ENCODE measurements at regions not wholly inside any gene's neighbourhood (a gene's known extent, or its start where the extent isn't known, plus 50 kb on each side); places are given as distances from the start of the nearest gene placed in this dataset.
"Not testable (repeated sequence)": the region's sequence is repeated elsewhere in the genome, so short reads cannot be mapped to it uniquely, and the experiment has no call there.

GRCh38 chr3:161707253-161707652 lies 210.6 kb downstream of the OTOL1 start:
- H3K4me1 Mint-ChIP-seq; H3K27ac Mint-ChIP-seq; ATAC-seq; H3K36me3 Mint-ChIP-seq (ENCODE audit: low read depth); H3K27me3 Mint-ChIP-seq; intact Hi-C loops (cut with DNase I, micrococcal nuclease); POLR2A ChIA-PET; H3K9me3 Mint-ChIP-seq (ENCODE audit: low read depth); H3K4me3 Mint-ChIP-seq; DNase-seq: not testable (repeated sequence)
- CTCF ChIA-PET = interaction anchor here (0.7 kb wide), 1 partner anchor 307 kb away, joined by 3 read pairs; no protein-coding TSS in a partner anchor

- H3K36me3 Mint-ChIP-seq (ENCODE audit: low read depth) = no peaks in the 10 kb centered on the region
- intact Hi-C loops (cut with DNase I, micrococcal nuclease) = no loop called here
- ChIA-PET CTCF (no interaction called here), POLR2A (no interaction called here)
- no peak for DNase-seq
- ATAC-seq = no peak
- H3K4me3 Mint-ChIP-seq = no peak overlapping the region
- H3K27me3 Mint-ChIP-seq = no peaks in the 10 kb centered on the region
- no peaks in the 10 kb centered on the region for H3K4me1 Mint-ChIP-seq
- H3K27ac Mint-ChIP-seq = no peak overlapping the region
- H3K9me3 Mint-ChIP-seq (ENCODE audit: low read depth) = peaks cover 5% of the 10 kb centered on the region
These were observed 217.1 kb downstream of the OTOL1 start for GRCh38 chr3:161713731-161714130.

- ATAC-seq (no peak), DNase-seq (no peak)
- Mint-ChIP-seq H3K4me1 (no peaks in the 10 kb centered on the region), H3K9me3 (ENCODE audit: low read depth) (no peaks in the 10 kb centered on the region), H3K36me3 (ENCODE audit: low read depth) (no peaks in the 10 kb centered on the region), H3K27me3 (no peaks in the 10 kb centered on the region), H3K27ac (no peak overlapping the region), H3K4me3 (no peak overlapping the region)
- intact Hi-C loops (cut with DNase I, micrococcal nuclease) = no loop called here
- POLR2A ChIA-PET = no interaction called here
- CTCF ChIA-PET = no interaction called here
These were observed 235.4 kb downstream of the OTOL1 start for GRCh38 chr3:161731968-161732367.

GRCh38 chr3:161737171-161737570 lies 240.6 kb downstream of the OTOL1 start:
- Mint-ChIP-seq H3K9me3 (ENCODE audit: low read depth) (no peaks in the 10 kb centered on the region), H3K4me3 (no peak overlapping the region), H3K27ac (no peak overlapping the region), H3K4me1 (no peaks in the 10 kb centered on the region), H3K36me3 (ENCODE audit: low read depth) (no peaks in the 10 kb centered on the region), H3K27me3 (no peaks in the 10 kb centered on the region)
- POLR2A ChIA-PET = no interaction called here
- DNase-seq (no peak), ATAC-seq (no peak)
- CTCF ChIA-PET = no interaction called here
- intact Hi-C loops (cut with DNase I, micrococcal nuclease) = no loop called here

- ChIA-PET CTCF (no interaction called here), POLR2A (no interaction called here)
- intact Hi-C loops (cut with DNase I, micrococcal nuclease) = no loop called here
- H3K36me3 Mint-ChIP-seq (ENCODE audit: low read depth) = no peaks in the 10 kb centered on the region
- no peaks in the 10 kb centered on the region for H3K4me1 Mint-ChIP-seq
- no peaks in the 10 kb centered on the region for H3K9me3 Mint-ChIP-seq (ENCODE audit: low read depth)
- no peak for ATAC-seq
- DNase-seq = no peak
- no peak overlapping the region for H3K27ac Mint-ChIP-seq
- no peaks in the 10 kb centered on the region for H3K27me3 Mint-ChIP-seq
- H3K4me3 Mint-ChIP-seq = no peak overlapping the region
These were observed 243.8 kb downstream of the OTOL1 start for GRCh38 chr3:161740421-161740820.

GRCh38 chr3:161744366-161744765 lies 247.8 kb downstream of the OTOL1 start:
- Mint-ChIP-seq H3K36me3 (ENCODE audit: low read depth) (no peaks in the 10 kb centered on the region), H3K9me3 (ENCODE audit: low read depth) (peaks cover 2% of the 10 kb centered on the region), H3K27me3 (no peaks in the 10 kb centered on the region), H3K4me3 (no peak overlapping the region), H3K27ac (no peak overlapping the region), H3K4me1 (no peaks in the 10 kb centered on the region)
- no peak for ATAC-seq
- ChIA-PET POLR2A (no interaction called here), CTCF (no interaction called here)
- intact Hi-C loops (cut with DNase I, micrococcal nuclease) = no loop called here
- no peak for DNase-seq

GRCh38 chr3:161745741-161746140 lies 249.1 kb downstream of the OTOL1 start:
- intact Hi-C loops (cut with DNase I, micrococcal nuclease) = no loop called here
- Mint-ChIP-seq H3K9me3 (ENCODE audit: low read depth) (peaks cover 2% of the 10 kb centered on the region), H3K4me3 (no peak overlapping the region), H3K36me3 (ENCODE audit: low read depth) (no peaks in the 10 kb centered on the region), H3K4me1 (no peaks in the 10 kb centered on the region), H3K27me3 (no peaks in the 10 kb centered on the region), H3K27ac (no peak overlapping the region)
- POLR2A ChIA-PET = no interaction called here
- CTCF ChIA-PET = no interaction called here
- DNase-seq = no peak
- no peak for ATAC-seq

GRCh38 chr3:161748049-161748448 lies 251.4 kb downstream of the OTOL1 start:
- no peaks in the 10 kb centered on the region for H3K36me3 Mint-ChIP-seq (ENCODE audit: low read depth)
- peaks cover 2% of the 10 kb centered on the region for H3K9me3 Mint-ChIP-seq (ENCODE audit: low read depth)
- H3K4me3 Mint-ChIP-seq = no peak overlapping the region
- no peaks in the 10 kb centered on the region for H3K27me3 Mint-ChIP-seq
- H3K4me1 Mint-ChIP-seq = no peaks in the 10 kb centered on the region
- no peak overlapping the region for H3K27ac Mint-ChIP-seq
- ATAC-seq (no peak), DNase-seq (no peak)
- ChIA-PET POLR2A (no interaction called here), CTCF (no interaction called here)
- intact Hi-C loops (cut with DNase I, micrococcal nuclease) = no loop called here

GRCh38 chr3:161754420-161755053 lies 257.9 kb downstream of the OTOL1 start:
- no peak overlapping the region for H3K4me3 Mint-ChIP-seq
- no peak overlapping the region for H3K27ac Mint-ChIP-seq
- DNase-seq = no peak
- ATAC-seq = no peak
- intact Hi-C loops (cut with DNase I, micrococcal nuclease) = no loop called here
- CTCF ChIA-PET = no interaction called here
- H3K27me3 Mint-ChIP-seq = no peaks in the 10 kb centered on the region
- POLR2A ChIA-PET = no interaction called here
- H3K4me1 Mint-ChIP-seq = no peaks in the 10 kb centered on the region
- peaks cover 2% of the 10 kb centered on the region for H3K9me3 Mint-ChIP-seq (ENCODE audit: low read depth)
- no peaks in the 10 kb centered on the region for H3K36me3 Mint-ChIP-seq (ENCODE audit: low read depth)

- no peaks in the 10 kb centered on the region for H3K4me1 Mint-ChIP-seq
- H3K27ac Mint-ChIP-seq = no peak overlapping the region
- ChIA-PET POLR2A (no interaction called here), CTCF (no interaction called here)
- no peaks in the 10 kb centered on the region for H3K27me3 Mint-ChIP-seq
- no peak overlapping the region for H3K4me3 Mint-ChIP-seq
- no peaks in the 10 kb centered on the region for H3K36me3 Mint-ChIP-seq (ENCODE audit: low read depth)
- ATAC-seq = no peak
- H3K9me3 Mint-ChIP-seq (ENCODE audit: low read depth) = peaks cover 2% of the 10 kb centered on the region
- intact Hi-C loops (cut with DNase I, micrococcal nuclease) = no loop called here
- no peak for DNase-seq
These were observed 262.8 kb downstream of the OTOL1 start for GRCh38 chr3:161759444-161759843.

GRCh38 chr3:161766331-161766730 lies 269.7 kb downstream of the OTOL1 start:
- peaks cover 2% of the 10 kb centered on the region for H3K4me1 Mint-ChIP-seq

GRCh38 chr3:161770484-161771386 lies 274.1 kb downstream of the OTOL1 start:
- intact Hi-C loops (cut with DNase I, micrococcal nuclease) = no loop called here
- CTCF ChIA-PET = no interaction called here
- Mint-ChIP-seq H3K36me3 (ENCODE audit: low read depth) (no peaks in the 10 kb centered on the region), H3K9me3 (ENCODE audit: low read depth) (no peaks in the 10 kb centered on the region), H3K27me3 (no peaks in the 10 kb centered on the region), H3K4me1 (peaks cover 2% of the 10 kb centered on the region), H3K4me3 (no peak overlapping the region), H3K27ac (no peak overlapping the region)
- DNase-seq = no peak
- peak; percentile 30 for ATAC-seq
- POLR2A ChIA-PET = no interaction called here

More at GRCh38 chr3:161766331-161766730, 269.7 kb downstream of the OTOL1 start:
- ChIA-PET CTCF (interaction anchor here (0.6 kb wide), 1 partner anchor 462 kb away, joined by 3 read pairs; no protein-coding TSS in a partner anchor), POLR2A (no interaction called here)
- no peaks in the 10 kb centered on the region for H3K9me3 Mint-ChIP-seq (ENCODE audit: low read depth)
- intact Hi-C loops (cut with DNase I, micrococcal nuclease) = no loop called here
- H3K27ac Mint-ChIP-seq = no peak overlapping the region
- H3K27me3 Mint-ChIP-seq = no peaks in the 10 kb centered on the region
- H3K4me3 Mint-ChIP-seq = no peak overlapping the region
- no peak for DNase-seq
- no peaks in the 10 kb centered on the region for H3K36me3 Mint-ChIP-seq (ENCODE audit: low read depth)
- no peak for ATAC-seq
